ENCODE measurements at regions not wholly inside any gene's neighbourhood (a gene's known extent, or its start where the extent isn't known, plus 50 kb on each side); places are given as distances from the start of the nearest gene placed in this dataset.

GRCh38 chr4:177237291-177237690 is 72.4 kb upstream of the NEIL3 start:
- Mint-ChIP-seq H3K9me3 (no peaks in the 10 kb centered on the region), H3K4me3 (no peak overlapping the region), H3K27me3 (no peaks in the 10 kb centered on the region), H3K4me1 (ENCODE audit: low read depth) (no peaks in the 10 kb centered on the region), H3K27ac (no peak overlapping the region), H3K36me3 (ENCODE audit: low read depth) (no peaks in the 10 kb centered on the region)
- DNase-seq (no peak), ATAC-seq (ENCODE audit: poor library complexity) (no peak)
- TF ChIP-seq CTCF (IDR thresholded peaks at IDR 0.05) = no peak
- H3K36me3 ChIP-seq (ENCODE audit: insufficient read depth, low read length) = no peaks in the 10 kb centered on the region
- H3K4me1 ChIP-seq (ENCODE audit: insufficient read depth, low read length) = no peaks in the 10 kb centered on the region
- no peak overlapping the region for H3K4me3 ChIP-seq (ENCODE audit: low read length)
- H3K27ac ChIP-seq (ENCODE audit: low read depth in 1 of 2, low read length in 2 of 2) = no peak overlapping the region
- ChIA-PET POLR2A (no interaction called here), CTCF (no interaction called here)
- no peaks in the 10 kb centered on the region for H3K27me3 ChIP-seq (ENCODE audit: control insufficient read depth in 1 of 2, insufficient read depth in 2 of 2, low read length in 2 of 2)
- intact Hi-C loops (cut with DNase I, micrococcal nuclease) = no loop called here
- H3K9me3 ChIP-seq (ENCODE audit: control insufficient read depth in 1 of 2, insufficient read depth in 1 of 2, low read length in 2 of 2) = no peaks in the 10 kb centered on the region

GRCh38 chr4:177239477-177239876 is 70.2 kb upstream of the NEIL3 start:
- no peaks in the 10 kb centered on the region for H3K4me1 ChIP-seq (ENCODE audit: insufficient read depth, low read length)
- H3K9me3 Mint-ChIP-seq = no peaks in the 10 kb centered on the region
- no peak overlapping the region for H3K4me3 ChIP-seq (ENCODE audit: low read length)
- no peaks in the 10 kb centered on the region for H3K27me3 ChIP-seq (ENCODE audit: control insufficient read depth in 1 of 2, insufficient read depth in 2 of 2, low read length in 2 of 2)
- no peak for TF ChIP-seq CTCF (IDR thresholded peaks at IDR 0.05)
- no peaks in the 10 kb centered on the region for H3K4me1 Mint-ChIP-seq (ENCODE audit: low read depth)
- H3K27ac Mint-ChIP-seq = no peak overlapping the region
- DNase-seq (no peak), ATAC-seq (ENCODE audit: poor library complexity) (no peak)
- H3K27ac ChIP-seq (ENCODE audit: low read depth in 1 of 2, low read length in 2 of 2) = no peak overlapping the region
- intact Hi-C loops (cut with DNase I, micrococcal nuclease) = no loop called here
- ChIA-PET CTCF (no interaction called here), POLR2A (no interaction called here)
- H3K36me3 ChIP-seq (ENCODE audit: insufficient read depth, low read length) = no peaks in the 10 kb centered on the region
- no peaks in the 10 kb centered on the region for H3K36me3 Mint-ChIP-seq (ENCODE audit: low read depth)
- H3K27me3 Mint-ChIP-seq = no peaks in the 10 kb centered on the region
- no peak overlapping the region for H3K4me3 Mint-ChIP-seq
- no peaks in the 10 kb centered on the region for H3K9me3 ChIP-seq (ENCODE audit: control insufficient read depth in 1 of 2, insufficient read depth in 1 of 2, low read length in 2 of 2)

GRCh38 chr4:177239878-177240277 is 69.8 kb upstream of the NEIL3 start:
- Histone ChIP-seq H3K36me3 (ENCODE audit: insufficient read depth, low read length) (no peaks in the 10 kb centered on the region), H3K4me3 (ENCODE audit: low read length) (no peak overlapping the region), H3K27ac (ENCODE audit: low read depth in 1 of 2, low read length in 2 of 2) (no peak overlapping the region), H3K27me3 (ENCODE audit: control insufficient read depth in 1 of 2, insufficient read depth in 2 of 2, low read length in 2 of 2) (no peaks in the 10 kb centered on the region), H3K9me3 (ENCODE audit: control insufficient read depth in 1 of 2, insufficient read depth in 1 of 2, low read length in 2 of 2) (no peaks in the 10 kb centered on the region), H3K4me1 (ENCODE audit: insufficient read depth, low read length) (no peaks in the 10 kb centered on the region)
- no peak for ATAC-seq (ENCODE audit: poor library complexity)
- intact Hi-C loops (cut with DNase I, micrococcal nuclease) = no loop called here
- ChIA-PET POLR2A (no interaction called here), CTCF (no interaction called here)
- H3K36me3 Mint-ChIP-seq (ENCODE audit: low read depth) = no peaks in the 10 kb centered on the region
- H3K27me3 Mint-ChIP-seq = no peaks in the 10 kb centered on the region
- H3K9me3 Mint-ChIP-seq = no peaks in the 10 kb centered on the region
- no peak for TF ChIP-seq CTCF (IDR thresholded peaks at IDR 0.05)
- no peaks in the 10 kb centered on the region for H3K4me1 Mint-ChIP-seq (ENCODE audit: low read depth)
- no peak for DNase-seq
- H3K4me3 Mint-ChIP-seq = no peak overlapping the region
- H3K27ac Mint-ChIP-seq = no peak overlapping the region

Data from CD4-positive, alpha-beta T cell (primary cell).